ENCODE measurements at regions not wholly inside any gene's neighbourhood (a gene's known extent, or its start where the extent isn't known, plus 50 kb on each side); places are given as distances from the start of the nearest gene placed in this dataset.

GRCh38 chr4:144223661-144224060, 83.1 kb upstream of the GYPA start:
- TF ChIP-seq POLR2AphosphoS5 (IDR thresholded peaks at IDR 0.05) (no peak), POLR2A (IDR thresholded peaks at IDR 0.05) (no peak)
- TF ChIP-seq, protein P1, sequence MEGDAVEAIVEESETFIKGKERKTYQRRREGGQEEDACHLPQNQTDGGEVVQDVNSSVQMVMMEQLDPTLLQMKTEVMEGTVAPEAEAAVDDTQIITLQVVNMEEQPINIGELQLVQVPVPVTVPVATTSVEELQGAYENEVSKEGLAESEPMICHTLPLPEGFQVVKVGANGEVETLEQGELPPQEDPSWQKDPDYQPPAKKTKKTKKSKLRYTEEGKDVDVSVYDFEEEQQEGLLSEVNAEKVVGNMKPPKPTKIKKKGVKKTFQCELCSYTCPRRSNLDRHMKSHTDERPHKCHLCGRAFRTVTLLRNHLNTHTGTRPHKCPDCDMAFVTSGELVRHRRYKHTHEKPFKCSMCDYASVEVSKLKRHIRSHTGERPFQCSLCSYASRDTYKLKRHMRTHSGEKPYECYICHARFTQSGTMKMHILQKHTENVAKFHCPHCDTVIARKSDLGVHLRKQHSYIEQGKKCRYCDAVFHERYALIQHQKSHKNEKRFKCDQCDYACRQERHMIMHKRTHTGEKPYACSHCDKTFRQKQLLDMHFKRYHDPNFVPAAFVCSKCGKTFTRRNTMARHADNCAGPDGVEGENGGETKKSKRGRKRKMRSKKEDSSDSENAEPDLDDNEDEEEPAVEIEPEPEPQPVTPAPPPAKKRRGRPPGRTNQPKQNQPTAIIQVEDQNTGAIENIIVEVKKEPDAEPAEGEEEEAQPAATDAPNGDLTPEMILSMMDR (IDR thresholded peaks at IDR 0.05) = no peak
